Liver (tissue), 8 donors: ENCODE measurements at regions not wholly inside any gene's neighbourhood (a gene's known extent, or its start where the extent isn't known, plus 50 kb on each side); places are given as distances from the start of the nearest gene placed in this dataset.

Experiments used
- DNase-seq: peaks from one replicate; pipeline ENCODE4 v3.0.0-alpha.2; 2017; ENCODE audit warnings: low spot score
- H3K27ac ChIP-seq, 2 donors: one replicate each; pipeline ENCODE4 v1.7.0; 2013; ENCODE audit warnings: inconsistent platforms in 2 of 2, low read length in 2 of 2, control low read depth in 1 of 2, low read depth in 1 of 2, mild to moderate bottlenecking in 1 of 2
- H3K27me3 ChIP-seq, 4 donors: one replicate each; pipeline versions ENCODE4 v1.6.1 to v1.7.0; 2013; ENCODE audit warnings: low read length in 3 of 4, inconsistent platforms in 1 of 4, mild to moderate bottlenecking in 1 of 4, moderate library complexity in 1 of 4; ENCODE audit not compliant: control insufficient read depth in 4 of 4, insufficient read depth in 4 of 4
- H3K36me3 ChIP-seq, 4 donors: one replicate each; pipeline versions ENCODE4 v1.6.1 to v1.7.0; 2013; ENCODE audit warnings: low read length in 3 of 4, mild to moderate bottlenecking in 3 of 4, low read depth in 1 of 4, moderate library complexity in 1 of 4; ENCODE audit not compliant: control insufficient read depth in 4 of 4, insufficient read depth in 3 of 4
- H3K4me1 ChIP-seq, 4 donors: one replicate each; pipeline versions ENCODE4 v1.6.1 to v1.7.0; 2013; ENCODE audit warnings: low read length in 3 of 4, mild to moderate bottlenecking in 3 of 4, moderate library complexity in 1 of 4; ENCODE audit not compliant: control insufficient read depth in 4 of 4, insufficient read depth in 4 of 4
- H3K4me3 ChIP-seq, 3 donors: one replicate each; pipeline versions ENCODE4 v1.6.1 to v1.7.0; 2013; ENCODE audit warnings: low read length in 3 of 3, control low read depth in 1 of 3, low read depth in 1 of 3, mild to moderate bottlenecking in 1 of 3
- H3K9ac ChIP-seq, 2 donors: one replicate each; pipeline ENCODE4 v1.7.0; 2013; ENCODE audit warnings: low read length in 2 of 2, mild to moderate bottlenecking in 2 of 2, moderate library complexity in 2 of 2, control low read depth in 1 of 2, low read depth in 1 of 2
- H3K9me3 ChIP-seq, 4 donors: one replicate each; pipeline versions ENCODE4 v1.6.1 to v1.7.0; 2013; ENCODE audit warnings: low read length in 3 of 4; ENCODE audit not compliant: control insufficient read depth in 4 of 4
- CTCF ChIP-seq: fragments of 150-350 bp; IDR thresholded peaks from 2 replicates; pipeline ENCODE4 v1.5.1; 2017; ENCODE audit warnings: improper control_type of control experiment, low read depth, low read length; ENCODE audit not compliant: missing input control
- EGR1 ChIP-seq, 2 donors: IDR thresholded peaks; 2 replicates each; pipeline ENCODE4 v1.6.1; 2016 to 2018; ENCODE audit warnings: antibody characterized with exemption in 2 of 2, low read depth in 2 of 2
- FOXA1 ChIP-seq: IDR thresholded peaks from 2 replicates; pipeline ENCODE4 v1.6.1; 2016; ENCODE audit warnings: antibody characterized with exemption
- FOXA2 ChIP-seq: IDR thresholded peaks from 2 replicates; pipeline ENCODE4 v1.6.1; 2016; ENCODE audit warnings: antibody characterized with exemption
- GABPA ChIP-seq, 2 donors: IDR thresholded peaks in 1 of 2; conservative IDR thresholded peaks in 1 of 2; 2 replicates each; pipeline ENCODE4 v1.6.1; 2016; ENCODE audit warnings: antibody characterized with exemption in 2 of 2, mild to moderate bottlenecking in 1 of 2, moderate library complexity in 1 of 2
- HNF4A ChIP-seq, 2 donors: conservative IDR thresholded peaks; 2 replicates each; pipeline ENCODE4 v1.6.1; 2016; ENCODE audit warnings: antibody characterized with exemption in 2 of 2, mild to moderate bottlenecking in 2 of 2
- HNF4G ChIP-seq: IDR thresholded peaks from 2 replicates; pipeline ENCODE4 v1.6.1; 2016; ENCODE audit warnings: antibody characterized with exemption
- JUND ChIP-seq, 2 donors: IDR thresholded peaks; 2 replicates each; pipeline ENCODE4 v1.6.1; 2016; ENCODE audit warnings: antibody characterized with exemption in 2 of 2
- MAX ChIP-seq: IDR thresholded peaks from 2 replicates; pipeline ENCODE4 v1.6.1; 2016; ENCODE audit warnings: antibody characterized with exemption
- NR2F2 ChIP-seq: IDR thresholded peaks from 2 replicates; pipeline ENCODE4 v1.6.1; 2016; ENCODE audit warnings: antibody characterized with exemption
- RAD21 ChIP-seq, 2 donors: IDR thresholded peaks; 2 replicates each; pipeline ENCODE4 v1.6.1; 2016; ENCODE audit warnings: antibody characterized with exemption in 2 of 2, mild to moderate bottlenecking in 2 of 2
- REST ChIP-seq: IDR thresholded peaks from 2 replicates; pipeline ENCODE4 v1.6.1; 2016; ENCODE audit warnings: antibody characterized with exemption, mild to moderate bottlenecking
- RXRA ChIP-seq, 2 donors: IDR thresholded peaks; 2 replicates each; pipeline ENCODE4 v1.6.1; 2017 to 2018; ENCODE audit warnings: antibody characterized with exemption in 2 of 2, mild to moderate bottlenecking in 1 of 2
- SP1 ChIP-seq: IDR thresholded peaks from 2 replicates; pipeline ENCODE4 v1.6.1; 2018; ENCODE audit warnings: antibody characterized with exemption, mild to moderate bottlenecking
- TAF1 ChIP-seq: conservative IDR thresholded peaks from 2 replicates; pipeline ENCODE4 v1.6.1; 2016; ENCODE audit warnings: antibody characterized with exemption, mild to moderate bottlenecking
- YY1 ChIP-seq: IDR thresholded peaks from 2 replicates; pipeline ENCODE4 v1.6.1; 2016; ENCODE audit warnings: antibody characterized with exemption, mild to moderate bottlenecking
- ZBTB33 ChIP-seq: IDR thresholded peaks from 2 replicates; pipeline ENCODE4 v1.6.1; 2016; ENCODE audit warnings: antibody characterized with exemption
- WGBS: extraction: QIAGEN DNeasy Blood & Tissue Kit; methylation state at CpG from one replicate; pipeline ENCODE4 v1.1.7; 2013; 5-methylcytosine and 5-hydroxymethylcytosine counted together
- donor health status: healthy.
- donor health status: healthy.
- donor health status: healthy.
- donor health status: healthy.
- donor health status: healthy.

- no peak for DNase-seq
- Histone ChIP-seq H3K9ac (no peak overlapping the region), H3K27me3 (no peaks in the 10 kb centered on the region), H3K27ac (no peak overlapping the region), H3K36me3 (no peaks in the 10 kb centered on the region), H3K9me3 (no peaks in the 10 kb centered on the region), H3K4me1 (no peaks in the 10 kb centered on the region), H3K4me3 (no peak overlapping the region)
- 84% methylated on average over 3 of the region's 3 CpGs for WGBS
- no peak for TF ChIP-seq EGR1 (IDR thresholded peaks at IDR 0.05; ENCODE audit: low read depth in 2 of 2)
- TF ChIP-seq FOXA1 = no peak
- no peak for TF ChIP-seq RXRA (IDR thresholded peaks at IDR 0.05)
- no peak for TF ChIP-seq HNF4G
- TF ChIP-seq CTCF = no peak
- TF ChIP-seq TAF1 = no peak
These were observed 65.0 kb upstream of the FMR1 start for GRCh38 chrX:147846676-147847075.

- H3K4me3 ChIP-seq = no peak overlapping the region
- H3K27ac ChIP-seq = no peak overlapping the region
- DNase-seq = no peak
- H3K4me1 ChIP-seq = no peaks in the 10 kb centered on the region
- no peak for TF ChIP-seq YY1
- no peak for TF ChIP-seq MAX
- TF ChIP-seq EGR1 (IDR thresholded peaks at IDR 0.05; ENCODE audit: low read depth in 2 of 2) = no peak
- TF ChIP-seq JUND (IDR thresholded peaks at IDR 0.05) = no peak
- TF ChIP-seq ZBTB33 = no peak
- TF ChIP-seq NR2F2 = no peak
- TF ChIP-seq HNF4A (conservative IDR thresholded peaks at IDR 0.05) = no peak
- no peak for TF ChIP-seq HNF4G
- TF ChIP-seq SP1 = no peak
- 74% methylated on average over 7 of the region's 7 CpGs for WGBS
- no peak overlapping the region for H3K9ac ChIP-seq
- H3K36me3 ChIP-seq = no peaks in the 10 kb centered on the region
- no peaks in the 10 kb centered on the region for H3K27me3 ChIP-seq
- no peaks in the 10 kb centered on the region for H3K9me3 ChIP-seq
These were observed 63.7 kb upstream of the FMR1 start for GRCh38 chrX:147847999-147848398.

GRCh38 chrX:147848543-147849443 lies 62.9 kb upstream of the FMR1 start:
- DNase-seq = no peak
- H3K4me3 ChIP-seq = no peak overlapping the region
- 80% methylated on average over 2 of the region's 2 CpGs for WGBS
- TF ChIP-seq RXRA (IDR thresholded peaks at IDR 0.05) (no peak), FOXA1 (no peak), HNF4G (no peak), RAD21 (IDR thresholded peaks at IDR 0.05) (no peak), GABPA (IDR thresholded peaks at IDR 0.05 in 1 of 2, conservative IDR thresholded peaks at IDR 0.05 in 1 of 2) (no peak), MAX (no peak), REST (no peak), ZBTB33 (no peak), FOXA2 (no peak), HNF4A (conservative IDR thresholded peaks at IDR 0.05) (no peak), YY1 (no peak), EGR1 (IDR thresholded peaks at IDR 0.05; ENCODE audit: low read depth in 2 of 2) (no peak)

More at GRCh38 chrX:147848543-147849443, 62.9 kb upstream of the FMR1 start:
- H3K9me3 ChIP-seq = no peaks in the 10 kb centered on the region
- no peaks in the 10 kb centered on the region for H3K4me1 ChIP-seq
- no peaks in the 10 kb centered on the region for H3K36me3 ChIP-seq
- H3K9ac ChIP-seq = no peak overlapping the region
- no peaks in the 10 kb centered on the region for H3K27me3 ChIP-seq
- H3K27ac ChIP-seq = no peak overlapping the region
